GM19035 (cell line): ENCODE measurements at regions not wholly inside any gene's neighbourhood (a gene's known extent, or its start where the extent isn't known, plus 50 kb on each side); places are given as distances from the start of the nearest gene placed in this dataset.
"Not testable (repeated sequence)": the region's sequence is repeated elsewhere in the genome, so short reads cannot be mapped to it uniquely, and the experiment has no call there.

Source experiments
- ATAC-seq: cut with Tn5 transposase; IDR thresholded peaks from one replicate; pipeline ENCODE4 v1.9.1; 2021; ENCODE audit not compliant: unreplicated experiment

GRCh38 chr3:20310629-20311028 lies 124.6 kb upstream of the SGO1 start:
- ATAC-seq: no peak

- no peak for ATAC-seq
These were observed 121.4 kb upstream of the SGO1 start for GRCh38 chr3:20307383-20307782.

- ATAC-seq: no peak
These were observed 119.6 kb upstream of the SGO1 start for GRCh38 chr3:20305647-20306046.

- ATAC-seq: no peak
These were observed 116.8 kb upstream of the SGO1 start for GRCh38 chr3:20302766-20303165.

- ATAC-seq: no peak
These were observed 102.0 kb upstream of the SGO1 start for GRCh38 chr3:20288050-20288449.

- ATAC-seq: no peak
These were observed 94.3 kb upstream of the SGO1 start for GRCh38 chr3:20280257-20280656.

GRCh38 chr3:20265977-20266376 lies 80.0 kb upstream of the SGO1 start:
- not testable (repeated sequence) for ATAC-seq

GRCh38 chr3:20264900-20265567 lies 79.0 kb upstream of the SGO1 start:
- no peak for ATAC-seq

- no peak for ATAC-seq
These were observed 72.4 kb upstream of the SGO1 start for GRCh38 chr3:20258371-20258770.

- peak; percentile 86 for ATAC-seq
These were observed 70.1 kb upstream of the SGO1 start for GRCh38 chr3:20256144-20256543.

GRCh38 chr3:20254268-20255117 lies 68.5 kb upstream of the SGO1 start:
- ATAC-seq: no peak

- ATAC-seq: no peak
These were observed 64.8 kb upstream of the SGO1 start for GRCh38 chr3:20250786-20251185.

GRCh38 chr3:20250314-20250713 lies 64.3 kb upstream of the SGO1 start:
- no peak for ATAC-seq

GRCh38 chr3:20246662-20247061 lies 60.7 kb upstream of the SGO1 start:
- peak; percentile 75 for ATAC-seq

- ATAC-seq: no peak
These were observed 59.8 kb upstream of the SGO1 start for GRCh38 chr3:20245781-20246180.

GRCh38 chr3:20240154-20240883 lies 54.3 kb upstream of the SGO1 start:
- no peak for ATAC-seq

GRCh38 chr3:20238199-20238598 lies 52.2 kb upstream of the SGO1 start:
- not testable (repeated sequence) for ATAC-seq

GRCh38 chr3:20236603-20237002 lies 50.6 kb upstream of the SGO1 start:
- ATAC-seq: no peak
